ENCODE measurements at regions not wholly inside any gene's neighbourhood (a gene's known extent, or its start where the extent isn't known, plus 50 kb on each side); places are given as distances from the start of the nearest gene placed in this dataset.
"Not testable (repeated sequence)": the region's sequence is repeated elsewhere in the genome, so short reads cannot be mapped to it uniquely, and the experiment has no call there.

GRCh38 chr12:13405961-13406703 lies 209.6 kb downstream of the EMP1 start:
- DNase-seq (ENCODE audit: low read depth), result no peak
- no peak for TF ChIP-seq CTCF (IDR thresholded peaks at IDR 0.05; ENCODE audit: insufficient read depth, low read depth, low read length, missing control alignments)
- no peak overlapping the region for H3K4me3 ChIP-seq (ENCODE audit: low read depth, low read length)

GRCh38 chr12:13404631-13405473 lies 208.3 kb downstream of the EMP1 start:
- no peak for DNase-seq (ENCODE audit: low read depth)
- no peak for TF ChIP-seq CTCF (IDR thresholded peaks at IDR 0.05; ENCODE audit: insufficient read depth, low read depth, low read length, missing control alignments)
- H3K4me3 ChIP-seq (ENCODE audit: low read depth, low read length), result no peak overlapping the region

- TF ChIP-seq CTCF (IDR thresholded peaks at IDR 0.05; ENCODE audit: insufficient read depth, low read depth, low read length, missing control alignments), result no peak
- no peak overlapping the region for H3K4me3 ChIP-seq (ENCODE audit: low read depth, low read length)
- DNase-seq (ENCODE audit: low read depth), result no peak
Observed at GRCh38 chr12:13404111-13404628, 207.6 kb downstream of the EMP1 start.

- DNase-seq (ENCODE audit: low read depth); H3K4me3 ChIP-seq (ENCODE audit: low read depth, low read length): not testable (repeated sequence)
Observed at GRCh38 chr12:13391375-13391774, 194.8 kb downstream of the EMP1 start.

- H3K4me3 ChIP-seq (ENCODE audit: low read depth, low read length), result no peak overlapping the region
- no peak for DNase-seq (ENCODE audit: low read depth)
- no peak for TF ChIP-seq CTCF (IDR thresholded peaks at IDR 0.05; ENCODE audit: insufficient read depth, low read depth, low read length, missing control alignments)
Observed at GRCh38 chr12:13390918-13391317, 194.4 kb downstream of the EMP1 start.

GRCh38 chr12:13390381-13390861 lies 193.9 kb downstream of the EMP1 start:
- DNase-seq (ENCODE audit: low read depth), result no peak
- H3K4me3 ChIP-seq (ENCODE audit: low read depth, low read length), result no peak overlapping the region
- TF ChIP-seq CTCF (IDR thresholded peaks at IDR 0.05; ENCODE audit: insufficient read depth, low read depth, low read length, missing control alignments), result no peak

GRCh38 chr12:13387101-13387500 lies 190.6 kb downstream of the EMP1 start:
- H3K4me3 ChIP-seq (ENCODE audit: low read depth, low read length), result no peak overlapping the region
- TF ChIP-seq CTCF (IDR thresholded peaks at IDR 0.05; ENCODE audit: insufficient read depth, low read depth, low read length, missing control alignments), result no peak
- DNase-seq (ENCODE audit: low read depth), result no peak
